ENCODE measurements at regions not wholly inside any gene's neighbourhood (a gene's known extent, or its start where the extent isn't known, plus 50 kb on each side); places are given as distances from the start of the nearest gene placed in this dataset.

DNA sequence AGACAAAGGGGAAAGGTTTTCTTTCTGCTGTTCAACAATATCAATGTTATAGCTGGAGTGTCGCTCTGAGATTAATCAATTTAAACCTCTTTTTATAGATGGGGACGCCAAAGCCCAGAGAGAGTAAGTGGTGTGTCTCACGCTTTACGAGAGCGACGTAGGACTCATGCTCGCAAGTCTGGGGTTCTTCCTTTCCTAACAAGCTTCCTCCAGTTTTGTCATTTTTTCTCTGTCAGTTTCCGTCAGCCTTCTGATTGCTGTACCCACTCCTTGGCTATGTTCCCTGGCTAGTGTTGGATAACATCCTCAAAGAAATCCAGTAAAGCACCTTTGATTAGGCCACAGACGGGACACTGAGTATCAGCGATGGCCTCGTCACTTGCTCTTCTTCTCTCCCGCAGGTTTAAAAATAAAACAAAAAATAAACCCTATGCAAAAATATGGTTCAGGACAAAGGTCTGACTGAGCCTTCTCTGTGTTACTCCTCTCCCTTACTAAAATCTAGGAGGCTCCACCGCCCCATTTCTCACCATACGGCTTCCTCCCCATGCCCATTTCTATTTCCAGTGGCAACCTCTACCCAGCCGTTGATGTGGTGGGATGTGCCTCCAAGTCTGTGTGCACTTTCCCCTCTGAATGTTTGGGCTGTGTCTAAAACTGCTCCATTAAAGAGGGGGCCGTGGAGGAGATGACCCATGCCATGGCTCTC is 172.7 kb upstream of the PARP11 start:
- no peak for DNase-seq

DNA sequence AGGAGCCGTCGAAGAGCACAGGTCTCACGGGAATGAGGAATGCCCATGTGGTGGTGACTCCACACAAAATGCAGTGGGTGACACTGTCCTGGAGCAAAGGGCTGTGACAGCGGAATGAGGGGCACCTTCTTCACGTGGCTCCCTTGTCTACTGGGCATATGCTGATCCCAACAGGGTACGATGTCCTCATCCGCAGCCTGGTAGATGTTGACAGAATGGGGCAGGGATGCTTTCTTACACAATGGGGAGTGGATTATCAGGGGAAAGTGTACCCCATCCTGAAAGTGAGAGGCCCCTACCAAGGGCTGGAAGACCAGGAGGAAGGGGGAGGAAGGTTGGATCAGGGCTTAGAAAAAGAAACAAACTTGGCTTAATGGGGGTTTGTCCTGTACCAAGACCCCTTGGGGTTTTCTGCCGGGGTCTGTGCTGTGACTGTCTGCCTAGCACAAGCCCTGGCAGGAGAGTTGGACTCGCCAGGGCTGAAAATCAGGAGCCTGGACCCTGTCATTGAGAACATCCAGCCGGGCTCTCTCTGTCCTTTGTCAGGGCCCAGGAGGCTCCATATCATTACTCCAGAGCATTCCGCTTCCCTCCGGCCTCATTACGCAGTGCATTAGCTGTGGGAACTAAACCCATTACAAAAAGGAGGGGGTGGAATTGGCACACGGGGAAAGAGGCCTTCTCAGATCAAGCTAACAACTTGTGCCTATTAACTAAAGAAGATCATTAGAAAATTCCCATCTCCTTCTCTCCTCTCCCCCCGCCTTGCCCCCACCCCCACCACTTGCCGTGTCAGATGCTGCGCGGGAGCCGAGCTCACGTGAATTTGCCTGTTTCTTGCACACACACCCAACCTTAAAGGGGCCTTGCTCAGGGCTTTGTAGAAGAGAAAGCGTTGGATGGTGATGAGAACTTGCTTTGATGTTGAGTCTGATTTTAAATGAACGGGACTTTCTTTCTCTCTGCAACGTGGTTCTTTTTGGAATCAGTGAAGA is 171.8 kb upstream of the PARP11 start:
- no peak for DNase-seq

DNA sequence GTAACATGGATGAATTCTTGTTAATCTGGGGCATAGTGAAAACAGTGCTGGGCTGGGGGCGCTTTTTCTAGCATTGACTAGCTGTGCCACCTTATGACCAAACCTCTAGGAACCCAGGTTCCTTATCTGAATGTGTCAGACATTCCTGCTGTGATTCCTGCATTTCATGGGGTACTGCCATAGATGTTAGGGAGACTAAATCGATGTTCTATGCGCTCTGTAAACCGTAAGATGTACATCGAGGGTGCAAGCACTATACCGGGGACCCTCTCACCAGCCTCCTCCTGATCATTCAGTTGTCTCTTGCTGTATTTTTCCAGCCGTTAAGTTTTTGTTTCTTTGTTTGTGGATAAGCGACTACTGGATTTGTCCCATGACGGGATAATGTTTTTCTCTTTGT is 170.9 kb upstream of the PARP11 start:
- no peak for DNase-seq

DNA sequence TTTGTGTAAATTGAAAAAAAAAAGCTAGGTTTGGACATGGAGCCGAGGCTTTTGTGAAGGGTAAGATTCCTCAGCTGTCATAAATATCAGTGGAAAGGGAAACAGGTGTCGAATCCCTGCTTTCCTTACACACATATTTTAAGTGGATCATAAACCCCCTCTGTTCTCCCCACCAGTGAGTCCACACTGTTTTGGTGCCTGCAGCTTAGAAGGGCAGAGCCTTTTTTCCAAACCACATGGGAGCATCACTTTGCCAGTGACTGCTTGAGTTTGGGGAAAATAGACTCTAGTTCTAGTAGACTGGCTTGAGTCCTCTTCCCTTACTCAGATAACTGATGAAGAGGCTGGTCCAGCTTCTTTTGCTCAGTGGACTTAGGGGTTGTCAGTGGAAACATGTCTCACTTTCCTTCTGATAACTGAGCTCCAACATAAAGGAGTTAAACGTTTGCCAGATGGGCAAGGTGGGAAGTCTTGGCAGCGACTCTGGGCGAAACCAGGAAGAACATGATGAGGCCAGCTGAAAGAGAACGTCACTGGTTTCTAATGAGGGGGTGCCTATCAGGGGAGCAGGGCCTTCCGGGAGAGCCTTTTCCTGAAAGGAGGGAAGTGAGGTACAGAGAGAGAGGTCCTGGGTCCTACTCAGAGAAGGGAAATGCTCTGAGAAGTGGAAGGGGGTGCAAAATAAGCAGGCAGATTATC is 168.1 kb upstream of the PARP11 start:
- no peak for DNase-seq

DNA sequence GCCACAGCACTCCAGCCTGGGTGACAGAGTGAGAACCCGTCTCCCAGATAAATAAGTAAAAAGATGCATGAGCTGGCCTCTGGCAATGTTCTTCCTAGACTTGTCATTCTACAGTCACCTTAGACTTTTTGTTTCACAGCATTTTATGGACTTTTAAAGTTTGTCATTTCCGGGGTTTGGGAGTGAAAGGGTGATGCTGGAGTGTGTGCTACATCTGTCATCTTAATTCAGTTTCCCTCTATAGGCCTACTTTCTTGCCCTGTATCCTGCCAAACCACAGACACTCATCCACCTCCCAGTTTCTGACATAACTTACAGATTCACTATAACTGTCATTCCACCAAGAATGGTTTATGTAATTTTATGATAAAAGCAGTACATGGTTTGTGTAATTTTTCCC is 166.7 kb upstream of the PARP11 start:
- DNase-seq = no peak

DNA sequence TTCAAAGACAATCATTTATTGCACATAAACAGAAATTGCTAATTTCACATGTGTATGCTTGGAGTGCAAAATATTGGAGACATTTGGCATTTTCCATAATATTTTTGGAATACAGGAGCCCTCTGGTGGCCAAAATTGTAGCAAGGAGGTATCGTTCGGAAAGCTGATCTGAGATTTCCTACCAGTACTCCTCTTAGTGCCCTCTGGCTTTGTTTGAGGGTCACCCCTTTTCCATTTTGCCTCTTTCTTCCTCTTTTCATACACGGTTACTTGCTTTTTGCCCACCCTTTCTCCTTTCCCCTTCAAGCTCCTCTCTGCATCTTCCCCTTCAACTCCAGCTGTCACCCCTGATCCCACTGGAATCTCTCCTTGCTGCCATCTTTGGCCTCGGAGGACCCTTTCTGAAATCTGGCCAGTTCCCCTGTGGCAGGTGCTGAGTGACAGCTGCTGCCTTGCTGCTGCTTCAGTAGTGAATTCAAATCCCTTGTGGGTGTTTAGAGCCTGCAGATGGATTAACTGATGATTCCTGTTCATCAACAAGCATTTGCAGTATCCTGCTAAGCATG is 164.6 kb upstream of the PARP11 start:
- peak in 3 of 6 experiments; percentile 9 to 25 (median 9) for DNase-seq

DNA sequence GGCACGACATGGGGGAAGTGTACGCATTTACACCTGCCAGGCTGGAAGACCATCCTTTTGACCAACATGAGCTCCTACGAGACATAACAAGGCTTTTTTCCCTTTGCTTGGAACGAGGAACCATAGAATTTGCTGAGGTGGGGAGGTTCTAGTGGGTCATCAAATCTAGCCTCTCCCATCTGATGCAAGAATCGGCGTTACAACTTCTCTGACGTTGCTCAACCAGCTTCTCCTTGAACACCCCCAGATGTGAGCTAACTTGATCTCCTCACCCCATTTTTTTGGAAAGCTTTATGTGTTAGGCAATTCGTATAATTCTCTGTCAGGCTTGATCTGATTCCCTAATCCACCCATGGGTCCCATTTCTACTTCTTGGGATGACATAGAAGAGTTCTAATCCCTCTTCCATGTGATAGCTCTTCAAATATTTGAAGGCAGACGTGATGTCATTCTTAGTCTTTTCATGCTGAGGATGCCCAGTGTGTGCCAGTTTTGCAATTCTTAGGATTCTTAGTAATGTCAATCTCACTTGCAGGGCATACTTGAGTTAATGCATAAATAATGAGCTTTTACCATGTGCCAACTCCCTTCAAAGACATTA is 163.6 kb upstream of the PARP11 start:
- no peak for DNase-seq

DNA sequence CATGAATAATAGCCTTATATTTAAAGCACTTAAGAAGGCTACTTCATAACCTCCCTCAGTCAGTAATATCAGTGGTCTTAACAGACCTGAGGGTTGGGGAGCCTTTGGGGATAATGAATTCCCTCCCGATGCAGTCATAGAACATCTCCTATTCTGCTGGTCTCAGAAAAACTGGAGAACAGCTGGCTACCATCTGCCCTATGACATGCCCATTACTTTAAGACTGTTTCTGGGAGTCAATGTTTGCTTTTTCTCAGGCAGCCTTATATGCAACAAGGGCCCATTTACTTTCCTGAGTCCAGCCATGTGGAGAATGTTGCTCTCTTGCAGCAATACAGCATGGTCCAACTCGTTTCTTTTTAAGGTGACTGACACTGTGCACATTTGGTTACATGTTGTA is 161.7 kb upstream of the PARP11 start:
- no peak for DNase-seq

DNA sequence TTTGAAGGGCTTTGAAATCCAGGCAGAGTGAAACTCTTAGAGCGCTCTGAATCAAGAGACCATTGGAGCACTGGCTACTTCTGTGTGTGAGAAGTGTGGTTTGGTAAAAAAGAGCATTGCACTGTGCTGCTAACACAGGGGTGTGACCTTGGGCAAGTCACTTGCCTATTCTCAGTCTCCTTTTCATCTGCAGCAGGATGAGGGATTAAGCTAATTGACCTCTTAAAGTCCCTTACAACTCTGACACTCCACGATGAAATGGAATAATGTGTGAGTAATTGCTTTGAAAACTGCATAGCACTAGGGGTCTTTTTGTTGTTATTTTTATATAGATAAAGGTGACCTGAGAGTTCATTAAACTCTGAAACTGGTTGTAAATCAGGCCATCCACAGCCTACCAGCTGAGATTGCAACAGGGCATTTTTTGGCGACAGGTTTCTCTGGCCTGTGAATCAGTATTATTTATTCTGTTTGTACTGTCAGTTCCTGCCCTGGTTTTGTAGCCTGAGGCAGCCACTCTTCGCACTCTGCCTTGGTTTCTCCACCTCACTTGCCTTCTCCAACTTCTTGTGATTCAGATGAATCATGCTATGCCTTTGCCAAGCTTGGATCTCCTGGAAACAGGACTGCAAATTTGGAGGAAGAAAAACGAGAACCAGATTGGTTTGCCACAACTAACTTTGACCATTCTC is 159.9 kb upstream of the PARP11 start:
- no peak for DNase-seq

DNA sequence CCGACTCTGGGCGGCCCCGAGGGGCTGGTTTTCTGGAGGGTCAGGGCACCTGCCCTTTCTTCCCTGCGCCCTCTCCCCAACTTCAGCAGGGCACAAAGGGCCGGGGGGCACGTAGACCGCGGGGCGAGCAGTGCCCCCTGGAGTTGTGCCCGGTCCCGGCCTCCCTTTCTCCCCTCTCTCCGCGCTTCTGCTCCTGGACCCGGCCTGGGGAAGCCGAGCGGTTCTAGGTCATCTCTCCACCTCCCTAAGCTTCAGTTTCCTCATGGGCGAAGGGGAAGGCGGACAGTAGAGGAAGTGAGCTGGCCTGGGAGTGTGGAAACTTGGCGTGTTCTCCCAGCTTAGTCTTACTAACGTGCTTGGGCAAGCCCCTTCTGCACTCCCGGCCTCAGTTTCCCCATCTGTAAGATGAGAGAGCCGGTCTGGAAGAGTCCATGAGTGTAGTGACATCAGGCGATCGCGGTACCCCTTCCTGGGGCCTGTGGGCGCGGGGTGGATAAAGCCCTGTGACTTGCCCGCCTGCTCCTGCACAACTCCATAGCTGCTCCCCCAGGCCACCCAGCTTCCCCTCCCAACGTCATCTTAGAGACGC is 158.6 kb upstream of the PARP11 start:
- DNase-seq = no peak

DNA sequence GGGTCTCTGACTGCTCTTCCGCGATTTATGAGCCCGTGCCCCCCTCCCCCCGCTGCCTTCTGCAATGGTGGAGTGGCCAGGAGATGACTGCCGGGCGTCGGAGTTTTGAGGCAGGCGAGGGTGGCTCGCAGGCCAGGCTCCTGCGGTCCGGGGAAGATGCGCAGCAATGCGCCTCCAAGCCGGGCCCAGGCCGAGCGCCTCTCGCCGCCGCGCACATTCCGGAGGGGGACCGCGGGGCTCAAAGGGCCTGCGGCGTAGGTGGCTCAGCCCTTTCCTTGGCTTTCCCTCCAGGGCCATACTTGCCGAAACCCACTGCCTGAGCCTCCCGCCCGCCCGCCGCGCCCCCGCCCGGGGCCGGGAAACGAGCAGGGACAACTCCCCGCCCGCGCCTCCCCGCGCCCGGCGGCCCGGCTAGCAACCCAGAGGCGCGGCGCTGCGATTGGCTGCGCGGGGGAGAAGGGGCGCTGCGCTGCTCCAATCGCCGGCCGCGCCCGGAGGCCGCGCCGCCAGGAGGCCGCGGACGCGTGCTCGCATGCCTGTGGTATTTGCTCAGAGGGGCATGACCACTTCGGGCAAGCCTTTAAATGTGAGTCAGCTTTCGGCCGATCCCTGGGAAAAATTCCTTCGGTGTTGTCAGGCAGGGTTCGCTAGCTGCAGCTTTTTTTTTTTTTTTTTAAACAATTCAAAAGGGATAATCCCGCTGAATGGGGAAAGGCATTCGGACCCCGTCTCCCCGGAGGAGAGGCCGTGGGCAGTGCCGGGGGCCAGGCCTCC is 157.9 kb upstream of the PARP11 start:
- DNase-seq = peak; percentile 55 to 74 (median 68)

DNA sequence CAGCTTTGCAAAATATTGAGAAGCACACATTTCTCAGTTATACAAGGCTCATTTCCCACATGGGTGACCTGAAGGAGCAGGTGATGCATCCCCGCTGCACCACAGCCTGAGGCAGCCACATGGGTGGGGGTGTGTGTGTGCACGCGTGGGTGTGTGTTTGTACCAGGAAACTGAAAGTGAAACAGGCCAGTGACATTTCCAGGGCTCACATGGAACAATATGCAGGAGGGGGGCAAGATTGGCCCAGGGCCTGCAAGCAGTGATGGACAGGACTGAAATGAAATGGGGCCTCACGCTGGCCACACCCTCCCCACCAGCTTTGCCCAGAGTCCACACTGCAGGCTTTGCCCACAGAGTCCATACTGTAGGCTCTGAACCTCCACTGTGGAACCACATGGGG is 154.2 kb upstream of the PARP11 start:
- DNase-seq = peak; percentile 27 to 68 (median 55)

DNA sequence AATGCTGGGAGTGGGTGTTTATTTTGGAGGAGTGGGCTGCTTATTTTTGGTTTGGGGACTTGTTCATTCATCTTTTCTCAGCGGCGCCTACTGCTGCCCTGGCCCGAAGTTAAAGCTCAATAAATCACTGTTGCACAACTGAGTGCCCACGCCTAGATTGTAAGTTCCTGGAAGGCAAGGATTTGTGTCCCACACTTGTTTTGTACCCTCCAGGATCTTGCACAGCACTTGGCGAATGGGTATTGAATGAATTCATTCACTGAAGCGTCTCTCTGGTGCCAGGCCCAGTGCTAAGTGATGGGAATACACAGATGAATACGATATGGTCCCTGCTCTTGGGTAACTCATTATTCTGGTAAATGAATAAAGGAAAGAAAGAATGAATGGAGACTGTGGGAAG is 153.3 kb upstream of the PARP11 start:
- no peak for DNase-seq

DNA sequence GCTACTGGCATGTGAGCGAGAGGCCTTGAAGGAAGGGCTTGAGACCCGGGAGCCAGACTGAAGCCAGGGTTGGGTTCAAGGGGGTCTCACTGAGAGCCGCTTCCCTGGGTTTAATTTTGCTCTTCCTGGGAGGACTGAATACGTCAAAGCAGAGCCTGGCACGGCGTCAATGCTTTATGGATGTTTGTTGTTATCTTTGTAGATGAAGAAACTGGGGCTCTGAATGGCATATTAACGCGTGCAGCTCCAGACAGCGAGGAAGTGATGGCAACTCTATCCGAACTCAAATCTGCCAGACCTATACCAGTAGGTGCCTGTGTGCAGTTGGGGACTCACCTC is 152.8 kb upstream of the PARP11 start:
- no peak for DNase-seq

DNA sequence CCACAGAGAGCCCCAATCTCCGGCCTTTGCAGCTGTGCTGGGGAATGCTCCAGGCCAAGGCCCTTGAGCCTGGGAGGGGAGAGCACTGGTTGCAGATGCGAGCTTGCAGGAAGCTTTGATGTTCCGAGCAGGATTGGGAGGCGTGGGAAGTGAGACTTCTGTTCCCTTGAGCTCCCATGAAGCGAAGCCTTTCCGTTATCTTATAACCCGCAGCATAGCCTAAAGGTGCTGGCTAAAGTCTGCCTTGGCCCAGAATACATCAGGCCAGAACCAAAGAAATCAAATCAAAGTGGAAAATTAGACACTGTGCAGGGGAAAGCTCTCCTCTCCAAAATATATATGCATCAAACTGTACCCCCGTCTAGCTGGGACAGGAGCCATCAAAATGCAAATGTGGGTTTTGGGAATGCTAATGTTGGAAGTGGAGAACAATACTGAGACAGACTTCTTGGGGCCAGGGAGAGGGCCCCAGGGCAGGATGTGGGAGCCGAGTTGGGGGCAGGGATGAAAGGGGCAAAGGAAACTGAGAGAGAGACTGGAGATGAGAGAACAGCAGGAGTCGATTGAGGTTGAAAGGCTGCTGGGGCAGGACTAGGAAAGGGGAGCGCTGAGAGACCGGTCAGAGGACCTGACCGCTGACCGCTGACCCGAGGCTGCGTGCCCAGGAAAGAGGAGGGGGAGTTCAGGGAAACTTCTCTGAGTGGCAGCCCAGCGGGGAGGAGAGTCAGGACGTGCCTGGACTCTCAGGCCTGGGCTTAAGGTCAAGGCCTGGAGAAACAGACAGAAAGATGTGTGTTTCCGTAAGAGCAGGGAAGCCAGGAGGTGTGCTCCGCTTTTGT is 152.2 kb upstream of the PARP11 start:
- no peak for DNase-seq

DNA sequence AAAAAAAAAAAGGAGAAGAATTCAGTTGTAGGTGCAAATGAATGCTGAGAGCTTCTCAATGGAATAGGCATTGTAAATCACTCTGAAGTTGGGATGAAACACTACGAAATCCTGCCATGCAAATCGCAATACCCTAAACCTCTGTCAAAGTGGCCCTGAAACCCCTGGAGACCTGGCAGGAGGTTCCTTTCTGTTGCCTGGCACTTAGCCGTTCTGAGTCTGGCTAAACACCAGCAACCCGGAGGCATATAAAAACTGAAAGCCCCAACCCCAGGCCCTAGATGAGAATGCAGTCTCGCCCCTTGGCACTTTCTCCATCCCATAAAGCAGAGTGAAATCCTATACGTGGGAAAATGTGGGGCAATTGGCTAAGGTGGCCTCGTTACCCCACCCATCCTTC is 151.5 kb upstream of the PARP11 start:
- DNase-seq = no peak

DNA sequence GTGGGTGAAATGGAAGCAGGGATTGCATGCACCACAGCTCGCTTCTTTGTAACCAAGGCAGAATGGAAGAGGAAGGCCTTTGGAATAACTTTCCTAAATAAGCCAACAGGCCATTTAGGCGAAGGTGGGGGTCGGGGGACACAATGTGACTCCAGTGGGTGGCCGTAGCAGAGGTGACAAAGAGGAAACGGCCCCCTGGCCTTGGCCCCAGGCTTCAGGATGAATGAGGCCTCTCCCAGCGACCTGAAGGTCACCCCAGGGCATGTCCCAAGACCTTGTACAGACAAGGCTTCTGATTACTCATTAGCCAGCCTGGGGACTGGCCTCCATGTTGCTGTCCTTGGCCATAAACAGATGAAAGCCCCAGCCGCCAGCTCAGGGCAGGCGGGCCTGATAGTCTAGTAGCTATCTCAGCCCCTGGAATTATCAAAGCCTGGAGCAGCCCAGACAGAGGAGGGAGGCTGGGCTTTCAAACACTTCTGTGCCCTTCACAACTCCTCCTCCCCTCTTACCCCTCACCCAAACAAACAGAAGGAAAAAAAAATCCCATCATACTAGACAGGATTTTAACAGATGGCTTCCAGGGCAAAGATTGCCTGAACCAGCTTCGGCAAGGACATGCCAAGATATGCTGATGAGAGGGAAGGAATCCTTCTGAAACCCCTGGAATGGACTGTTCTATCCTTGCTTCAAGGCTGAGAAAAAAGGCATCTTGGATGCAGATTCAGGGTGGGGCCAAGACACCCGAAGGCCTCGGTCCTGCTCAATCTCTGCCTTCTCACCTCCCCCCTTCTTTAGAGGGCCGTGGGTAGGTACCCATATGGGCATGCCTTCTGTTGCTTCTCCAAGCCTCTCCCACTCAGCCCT is 142.3 kb upstream of the PARP11 start:
- no peak for DNase-seq

DNA sequence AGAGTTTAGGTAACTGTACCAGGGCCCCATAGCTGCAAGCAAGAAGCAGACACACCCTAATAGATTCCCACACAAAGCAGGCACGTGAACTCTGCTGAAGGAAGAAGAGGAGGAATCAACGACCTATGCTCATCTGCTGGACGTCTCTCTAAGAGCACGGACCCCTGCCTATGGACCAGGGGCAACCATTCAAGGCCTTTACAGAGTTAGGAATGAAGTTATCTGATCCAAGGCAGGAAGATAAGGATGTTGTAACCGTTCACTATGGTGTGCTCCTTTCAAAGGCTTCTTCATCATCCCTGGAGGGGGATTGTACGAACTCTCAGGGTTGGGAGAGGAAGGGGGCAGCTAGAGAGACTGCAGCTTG is 141.6 kb upstream of the PARP11 start:
- DNase-seq = no peak

DNA sequence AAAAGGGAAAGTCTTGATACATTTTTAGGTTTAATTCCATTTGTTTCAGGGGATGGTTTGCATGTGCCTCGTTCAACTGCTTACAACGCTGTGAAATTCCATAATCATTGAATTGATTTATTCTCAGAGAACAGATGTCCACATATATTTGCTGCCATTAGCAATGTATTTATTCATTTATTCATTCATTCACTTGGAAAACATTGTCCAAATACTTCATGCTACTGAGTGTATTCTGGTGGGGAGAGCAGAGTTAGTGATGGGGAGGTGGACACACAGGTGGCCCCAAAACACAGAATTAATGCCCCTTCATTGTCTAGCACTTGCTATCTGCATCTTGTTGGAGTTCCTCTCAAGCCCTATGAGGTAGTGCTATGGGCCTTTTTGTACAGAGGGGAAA is 141.2 kb upstream of the PARP11 start:
- no peak for DNase-seq
